Mammary epithelial cell (primary cell): ENCODE measurements at regions not wholly inside any gene's neighbourhood (a gene's known extent, or its start where the extent isn't known, plus 50 kb on each side); places are given as distances from the start of the nearest gene placed in this dataset.

ENCODE experiments used
- CTCF ChIP-seq, 2 donors: IDR thresholded peaks in 1 of 2; conservative IDR thresholded peaks in 1 of 2; 2 replicates each; pipeline ENCODE4 v1.5.1; 2011 to 2012; ENCODE audit warnings: inconsistent platforms in 2 of 2, low read length in 2 of 2, mild to moderate bottlenecking in 2 of 2, control low read depth in 1 of 2, low read depth in 1 of 2; ENCODE audit not compliant: insufficient read depth in 1 of 2; ENCODE audit errors: extremely low read depth in 1 of 2
- EZH2 ChIP-seq: IDR thresholded peaks from 2 replicates; pipeline ENCODE4 v1.6.1; 2012; ENCODE audit warnings: low read length, inconsistent platforms, borderline replicate concordance

- TF ChIP-seq CTCF (conservative IDR thresholded peaks at IDR 0.05 in 1 of 2, IDR thresholded peaks at IDR 0.05 in 1 of 2; ENCODE audit: extremely low read depth in 1 of 2, insufficient read depth in 1 of 2, low read depth in 1 of 2, low read length in 2 of 2) (no peak), EZH2 (no peak)
Observed at GRCh38 chr2:42922293-42922692, 129.9 kb upstream of the HAAO start.
